Activated CD4-positive, alpha-beta T cell treated with anti-CD3 and anti-CD28 coated beads, Interleukin-2, amount 10 ng/mL, durations not matched to agents 24 days and 14 days (primary cell): ENCODE measurements at regions not wholly inside any gene's neighbourhood (a gene's known extent, or its start where the extent isn't known, plus 50 kb on each side); places are given as distances from the start of the nearest gene placed in this dataset.
"Not testable (repeated sequence)": the region's sequence is repeated elsewhere in the genome, so short reads cannot be mapped to it uniquely, and the experiment has no call there.

Experiments
- DNase-seq: peaks from one replicate; pipeline ENCODE4 v3.0.0; 2022
- H3K27ac Mint-ChIP-seq: one replicate; pipeline ENCODE4 v1.8.0; 2022; ENCODE audit warnings: mild to moderate bottlenecking, mixed read lengths
- H3K27me3 Mint-ChIP-seq: one replicate; pipeline ENCODE4 v1.8.0; 2022; ENCODE audit warnings: mixed read lengths
- H3K36me3 Mint-ChIP-seq: one replicate; pipeline ENCODE4 v1.8.0; 2022; ENCODE audit warnings: low read depth, mild to moderate bottlenecking, mixed read lengths
- H3K4me1 Mint-ChIP-seq: one replicate; pipeline ENCODE4 v1.8.0; 2021; ENCODE audit warnings: mixed read lengths
- H3K4me3 Mint-ChIP-seq: one replicate; pipeline ENCODE4 v1.8.0; 2022; ENCODE audit warnings: mild to moderate bottlenecking, moderate library complexity, mixed read lengths
- H3K9me3 Mint-ChIP-seq: one replicate; pipeline ENCODE4 v1.8.0; 2021; ENCODE audit warnings: mixed read lengths
- intact Hi-C: fragments of 100-400 bp; cut with micrococcal nuclease; formaldehyde crosslinking; loops from one replicate; pipeline ENCODE4 v1.15.1; 2023

GRCh38 chr3:67106874-67107273 lies 108.8 kb downstream of the KBTBD8 start:
- Mint-ChIP-seq H3K4me3 (no peak overlapping the region), H3K27ac (no peak overlapping the region), H3K9me3 (no peaks in the 10 kb centered on the region), H3K27me3 (no peaks in the 10 kb centered on the region), H3K4me1 (no peaks in the 10 kb centered on the region), H3K36me3 (no peaks in the 10 kb centered on the region)
- intact Hi-C loops: no loop called here
- no peak for DNase-seq

- Mint-ChIP-seq H3K36me3 (no peaks in the 10 kb centered on the region), H3K9me3 (no peaks in the 10 kb centered on the region), H3K4me3 (no peak overlapping the region), H3K4me1 (no peaks in the 10 kb centered on the region), H3K27ac (no peak overlapping the region), H3K27me3 (no peaks in the 10 kb centered on the region)
- intact Hi-C loops: loop anchor here (5.0 kb wide), 1 partner anchor 253 kb away; no protein-coding TSS in a partner anchor
- DNase-seq: no peak
Observed at GRCh38 chr3:67109651-67110204, 111.6 kb downstream of the KBTBD8 start.

GRCh38 chr3:67113802-67114407 lies 115.8 kb downstream of the KBTBD8 start:
- intact Hi-C loops: loop anchor here (1.0 to 5.0 kb wide), 4 partner anchors 142 to 1763 kb away; no protein-coding TSS in a partner anchor

GRCh38 chr3:67118122-67118521 lies 120.0 kb downstream of the KBTBD8 start:
- DNase-seq: no peak
- no peak overlapping the region for H3K27ac Mint-ChIP-seq
- no peak overlapping the region for H3K4me3 Mint-ChIP-seq
- peaks cover 4% of the 10 kb centered on the region for H3K27me3 Mint-ChIP-seq
- H3K4me1 Mint-ChIP-seq: no peaks in the 10 kb centered on the region
- no peaks in the 10 kb centered on the region for H3K36me3 Mint-ChIP-seq
- intact Hi-C loops: no loop called here
- no peaks in the 10 kb centered on the region for H3K9me3 Mint-ChIP-seq

More at GRCh38 chr3:67113802-67114407, 115.8 kb downstream of the KBTBD8 start:
- DNase-seq: peak; percentile 93
- H3K27ac Mint-ChIP-seq: no peak overlapping the region
- H3K4me1 Mint-ChIP-seq: no peaks in the 10 kb centered on the region
- H3K4me3 Mint-ChIP-seq: no peak overlapping the region
- H3K36me3 Mint-ChIP-seq: no peaks in the 10 kb centered on the region
- no peaks in the 10 kb centered on the region for H3K9me3 Mint-ChIP-seq
- peaks cover 3% of the 10 kb centered on the region for H3K27me3 Mint-ChIP-seq

GRCh38 chr3:67118635-67119034 lies 120.5 kb downstream of the KBTBD8 start:
- intact Hi-C loops: no loop called here
- no peak overlapping the region for H3K4me3 Mint-ChIP-seq
- no peak for DNase-seq
- no peaks in the 10 kb centered on the region for H3K4me1 Mint-ChIP-seq
- H3K27me3 Mint-ChIP-seq: peaks cover 4% of the 10 kb centered on the region
- no peaks in the 10 kb centered on the region for H3K36me3 Mint-ChIP-seq
- H3K9me3 Mint-ChIP-seq: no peaks in the 10 kb centered on the region
- H3K27ac Mint-ChIP-seq: no peak overlapping the region

- DNase-seq: no peak
- H3K27me3 Mint-ChIP-seq: peaks cover under 1% of the 10 kb centered on the region
- H3K4me1 Mint-ChIP-seq: no peaks in the 10 kb centered on the region
- no peak overlapping the region for H3K27ac Mint-ChIP-seq
- peaks cover 3% of the 10 kb centered on the region for H3K9me3 Mint-ChIP-seq
- no peak overlapping the region for H3K4me3 Mint-ChIP-seq
- H3K36me3 Mint-ChIP-seq: no peaks in the 10 kb centered on the region
- intact Hi-C loops: no loop called here
Observed at GRCh38 chr3:67123914-67124313, 125.8 kb downstream of the KBTBD8 start.

GRCh38 chr3:67127254-67127653 lies 129.1 kb downstream of the KBTBD8 start:
- Mint-ChIP-seq H3K4me1 (no peaks in the 10 kb centered on the region), H3K27me3 (peaks cover 7% of the 10 kb centered on the region)

GRCh38 chr3:67142432-67142831 lies 144.3 kb downstream of the KBTBD8 start:
- H3K9me3 Mint-ChIP-seq: peaks cover 17% of the 10 kb centered on the region
- no peak overlapping the region for H3K4me3 Mint-ChIP-seq

More at GRCh38 chr3:67127254-67127653, 129.1 kb downstream of the KBTBD8 start:
- Mint-ChIP-seq H3K36me3 (no peaks in the 10 kb centered on the region), H3K27ac (no peak overlapping the region), H3K9me3 (peaks cover 3% of the 10 kb centered on the region), H3K4me3 (no peak overlapping the region)
- intact Hi-C loops: no loop called here
- no peak for DNase-seq

GRCh38 chr3:67145738-67146137 lies 147.6 kb downstream of the KBTBD8 start:
- no peaks in the 10 kb centered on the region for H3K4me1 Mint-ChIP-seq
- H3K27ac Mint-ChIP-seq: no peak overlapping the region
- no peaks in the 10 kb centered on the region for H3K27me3 Mint-ChIP-seq
- no peaks in the 10 kb centered on the region for H3K36me3 Mint-ChIP-seq
- no peak for DNase-seq
- no peak overlapping the region for H3K4me3 Mint-ChIP-seq
- intact Hi-C loops: no loop called here
- peaks cover 10% of the 10 kb centered on the region for H3K9me3 Mint-ChIP-seq

More at GRCh38 chr3:67142432-67142831, 144.3 kb downstream of the KBTBD8 start:
- no peaks in the 10 kb centered on the region for H3K36me3 Mint-ChIP-seq
- no peaks in the 10 kb centered on the region for H3K4me1 Mint-ChIP-seq
- H3K27me3 Mint-ChIP-seq: no peaks in the 10 kb centered on the region
- intact Hi-C loops: no loop called here
- DNase-seq: no peak
- H3K27ac Mint-ChIP-seq: no peak overlapping the region

- Mint-ChIP-seq H3K27me3 (no peaks in the 10 kb centered on the region), H3K4me1 (no peaks in the 10 kb centered on the region), H3K36me3 (no peaks in the 10 kb centered on the region), H3K9me3 (peaks cover 5% of the 10 kb centered on the region), H3K27ac (no peak overlapping the region), H3K4me3 (no peak overlapping the region)
- DNase-seq: no peak
- intact Hi-C loops: no loop called here
Observed at GRCh38 chr3:67154429-67154828, 156.3 kb downstream of the KBTBD8 start.

GRCh38 chr3:67167481-67167880 lies 169.4 kb downstream of the KBTBD8 start:
- no peak overlapping the region for H3K4me3 Mint-ChIP-seq
- no peak for DNase-seq
- no peaks in the 10 kb centered on the region for H3K27me3 Mint-ChIP-seq
- no peaks in the 10 kb centered on the region for H3K36me3 Mint-ChIP-seq
- H3K27ac Mint-ChIP-seq: no peak overlapping the region
- H3K4me1 Mint-ChIP-seq: no peaks in the 10 kb centered on the region
- H3K9me3 Mint-ChIP-seq: no peaks in the 10 kb centered on the region
- intact Hi-C loops: no loop called here

GRCh38 chr3:67171841-67172240 lies 173.7 kb downstream of the KBTBD8 start:
- Mint-ChIP-seq H3K9me3 (peaks cover 7% of the 10 kb centered on the region), H3K27ac (no peak overlapping the region), H3K4me1 (no peaks in the 10 kb centered on the region), H3K27me3 (no peaks in the 10 kb centered on the region), H3K36me3 (no peaks in the 10 kb centered on the region), H3K4me3 (no peak overlapping the region)
- DNase-seq: no peak
- intact Hi-C loops: no loop called here

GRCh38 chr3:67173130-67173529 lies 175.0 kb downstream of the KBTBD8 start:
- H3K27ac Mint-ChIP-seq, H3K4me3 Mint-ChIP-seq, H3K36me3 Mint-ChIP-seq, H3K9me3 Mint-ChIP-seq, H3K27me3 Mint-ChIP-seq, H3K4me1 Mint-ChIP-seq, DNase-seq, intact Hi-C loops: not testable (repeated sequence)

- H3K4me3 Mint-ChIP-seq: no peak overlapping the region
Observed at GRCh38 chr3:67176396-67176795, 178.3 kb downstream of the KBTBD8 start.

GRCh38 chr3:67192466-67192865 lies 194.4 kb downstream of the KBTBD8 start:
- Mint-ChIP-seq H3K27ac (no peak overlapping the region), H3K9me3 (peaks cover 3% of the 10 kb centered on the region), H3K4me1 (no peaks in the 10 kb centered on the region), H3K4me3 (no peak overlapping the region), H3K27me3 (no peaks in the 10 kb centered on the region), H3K36me3 (no peaks in the 10 kb centered on the region)
- DNase-seq: no peak
- intact Hi-C loops: no loop called here

More at GRCh38 chr3:67176396-67176795, 178.3 kb downstream of the KBTBD8 start:
- DNase-seq: no peak
- intact Hi-C loops: no loop called here
- Mint-ChIP-seq H3K9me3 (peaks cover 7% of the 10 kb centered on the region), H3K36me3 (no peaks in the 10 kb centered on the region), H3K27me3 (no peaks in the 10 kb centered on the region), H3K27ac (no peak overlapping the region), H3K4me1 (no peaks in the 10 kb centered on the region)
